HG03103 (cell line): ENCODE measurements at regions not wholly inside any gene's neighbourhood (a gene's known extent, or its start where the extent isn't known, plus 50 kb on each side); places are given as distances from the start of the nearest gene placed in this dataset.

Experiments
- ATAC-seq: cut with Tn5 transposase; IDR thresholded peaks from one replicate; pipeline ENCODE4 v1.9.1; 2021; ENCODE audit warnings: low read depth; ENCODE audit not compliant: unreplicated experiment

- no peak for ATAC-seq
Measured at GRCh38 chr2:215697003-215697402, 261.1 kb upstream of the FN1 start.

- ATAC-seq, result no peak
Measured at GRCh38 chr2:215695861-215696260, 260.0 kb upstream of the FN1 start.

GRCh38 chr2:215693999-215694580, 258.2 kb upstream of the FN1 start:
- no peak for ATAC-seq

- no peak for ATAC-seq
Measured at GRCh38 chr2:215693193-215693998, 257.5 kb upstream of the FN1 start.

GRCh38 chr2:215692387-215693079, 256.7 kb upstream of the FN1 start:
- ATAC-seq, result no peak

- ATAC-seq, result no peak
Measured at GRCh38 chr2:215691346-215691745, 255.5 kb upstream of the FN1 start.

GRCh38 chr2:215687149-215688031, 251.5 kb upstream of the FN1 start:
- ATAC-seq, result no peak

GRCh38 chr2:215685238-215685990, 249.5 kb upstream of the FN1 start:
- no peak for ATAC-seq

- ATAC-seq, result no peak
Measured at GRCh38 chr2:215684448-215685237, 248.8 kb upstream of the FN1 start.

GRCh38 chr2:215683295-215683694, 247.4 kb upstream of the FN1 start:
- no peak for ATAC-seq

- ATAC-seq, result no peak
Measured at GRCh38 chr2:215681799-215682596, 246.1 kb upstream of the FN1 start.

- no peak for ATAC-seq
Measured at GRCh38 chr2:215680605-215681598, 245.0 kb upstream of the FN1 start.

GRCh38 chr2:215678094-215678493, 242.2 kb upstream of the FN1 start:
- no peak for ATAC-seq

GRCh38 chr2:215677481-215677880, 241.6 kb upstream of the FN1 start:
- ATAC-seq, result no peak

- no peak for ATAC-seq
Measured at GRCh38 chr2:215672406-215672805, 236.5 kb upstream of the FN1 start.

GRCh38 chr2:215671691-215672090, 235.8 kb upstream of the FN1 start:
- ATAC-seq, result no peak

GRCh38 chr2:215671244-215671643, 235.4 kb upstream of the FN1 start:
- no peak for ATAC-seq
